Tibial nerve (tissue), 4 donors: ENCODE measurements at regions not wholly inside any gene's neighbourhood (a gene's known extent, or its start where the extent isn't known, plus 50 kb on each side); places are given as distances from the start of the nearest gene placed in this dataset.

Experiments
- DNase-seq, 2 donors: peaks; one replicate each; pipeline ENCODE4 v3.0.0-alpha.2; 2019; ENCODE audit warnings: low spot score in 2 of 2
- H3K27ac ChIP-seq, 4 donors: fragments of 200-600 bp; sonication (generic) in 3 of 4; one replicate each; pipeline ENCODE4 v1.5.1; 2017 to 2019; ENCODE audit warnings: mild to moderate bottlenecking in 1 of 4
- H3K27me3 ChIP-seq, 2 donors: fragments of 200-600 bp; sonication (generic) in 1 of 2; one replicate each; pipeline versions ENCODE4 v1.5.1 to v1.6.0; 2017 to 2019
- H3K36me3 ChIP-seq, 3 donors: fragments of 200-600 bp; sonication (generic); one replicate each; pipeline ENCODE4 v1.5.1; 2018 to 2019
- H3K4me1 ChIP-seq, 4 donors: fragments of 200-600 bp; sonication (generic) in 3 of 4; one replicate each; pipeline ENCODE4 v1.5.1; 2017 to 2019
- H3K4me3 ChIP-seq, 4 donors: fragments of 200-600 bp; sonication (generic) in 3 of 4; one replicate each; pipeline ENCODE4 v1.5.1; 2017 to 2019; ENCODE audit warnings: mild to moderate bottlenecking in 1 of 4, moderate library complexity in 1 of 4
- H3K9me3 ChIP-seq, 4 donors: fragments of 200-600 bp; sonication (generic) in 3 of 4; one replicate each; pipeline ENCODE4 v1.5.1; 2017 to 2019
- EP300 ChIP-seq, 2 donors: sonication (generic); formaldehyde crosslinking; IDR thresholded peaks; one replicate each; pipeline ENCODE4 v1.6.1; 2017; ENCODE audit warnings: antibody characterized with exemption in 2 of 2, mild to moderate bottlenecking in 1 of 2
- POLR2A ChIP-seq, 2 donors: fragments of 450-650 bp; IDR thresholded peaks; one replicate each; pipeline ENCODE4 v1.6.1; 2017; ENCODE audit warnings: antibody characterized with exemption in 2 of 2, mild to moderate bottlenecking in 2 of 2, moderate library complexity in 2 of 2
- WGBS, 2 donors: methylation state at CpG; one replicate each; pipeline ENCODE4 v1.1.5; 2018; 5-methylcytosine and 5-hydroxymethylcytosine counted together
- TF ChIP-seq, protein P1 (sequence below), 5 experiments: fragments of 200-600 bp in 3 of 5; fragments of 450-650 bp in 2 of 5; sonication (generic) in 3 of 5; IDR thresholded peaks; one replicate each; pipeline ENCODE4 v1.5.1; 2016 to 2019; ENCODE audit warnings: antibody characterized with exemption in 5 of 5, mild to moderate bottlenecking in 3 of 5, moderate library complexity in 2 of 5

DNA sequence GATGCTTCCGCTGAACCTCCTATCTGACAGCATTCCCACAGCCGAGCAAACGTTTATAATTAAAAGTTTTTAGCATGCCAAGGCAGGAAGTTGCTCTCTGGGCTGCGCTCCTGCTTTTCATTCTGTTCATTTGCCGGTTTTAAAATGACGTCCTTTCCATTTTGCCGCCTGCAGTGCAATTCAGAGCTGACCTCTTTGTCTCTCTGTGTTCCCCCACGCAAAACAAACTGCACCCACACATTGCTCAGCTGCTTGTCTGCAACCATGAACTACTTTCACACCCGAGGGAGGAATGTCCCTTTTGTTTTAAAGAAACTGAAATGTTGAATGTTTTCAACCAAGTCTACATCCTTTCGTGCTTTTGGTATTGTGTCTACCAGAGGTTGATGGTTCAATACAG lies 416.5 kb downstream of the EFNB2 start:
- no peak for DNase-seq
- Histone ChIP-seq H3K36me3 (no peaks in the 10 kb centered on the region), H3K4me1 (no peaks in the 10 kb centered on the region), H3K27ac (no peak overlapping the region), H3K9me3 (no peaks in the 10 kb centered on the region), H3K4me3 (no peak overlapping the region), H3K27me3 (no peaks in the 10 kb centered on the region)
- 24 to 33% methylated on average over 10 of the region's 10 CpGs for WGBS, 2 donors
- TF ChIP-seq, protein P1, sequence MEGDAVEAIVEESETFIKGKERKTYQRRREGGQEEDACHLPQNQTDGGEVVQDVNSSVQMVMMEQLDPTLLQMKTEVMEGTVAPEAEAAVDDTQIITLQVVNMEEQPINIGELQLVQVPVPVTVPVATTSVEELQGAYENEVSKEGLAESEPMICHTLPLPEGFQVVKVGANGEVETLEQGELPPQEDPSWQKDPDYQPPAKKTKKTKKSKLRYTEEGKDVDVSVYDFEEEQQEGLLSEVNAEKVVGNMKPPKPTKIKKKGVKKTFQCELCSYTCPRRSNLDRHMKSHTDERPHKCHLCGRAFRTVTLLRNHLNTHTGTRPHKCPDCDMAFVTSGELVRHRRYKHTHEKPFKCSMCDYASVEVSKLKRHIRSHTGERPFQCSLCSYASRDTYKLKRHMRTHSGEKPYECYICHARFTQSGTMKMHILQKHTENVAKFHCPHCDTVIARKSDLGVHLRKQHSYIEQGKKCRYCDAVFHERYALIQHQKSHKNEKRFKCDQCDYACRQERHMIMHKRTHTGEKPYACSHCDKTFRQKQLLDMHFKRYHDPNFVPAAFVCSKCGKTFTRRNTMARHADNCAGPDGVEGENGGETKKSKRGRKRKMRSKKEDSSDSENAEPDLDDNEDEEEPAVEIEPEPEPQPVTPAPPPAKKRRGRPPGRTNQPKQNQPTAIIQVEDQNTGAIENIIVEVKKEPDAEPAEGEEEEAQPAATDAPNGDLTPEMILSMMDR (IDR thresholded peaks at IDR 0.05): no peak
- no peak for TF ChIP-seq POLR2A (IDR thresholded peaks at IDR 0.05)
- no peak for TF ChIP-seq EP300 (IDR thresholded peaks at IDR 0.05)

DNA sequence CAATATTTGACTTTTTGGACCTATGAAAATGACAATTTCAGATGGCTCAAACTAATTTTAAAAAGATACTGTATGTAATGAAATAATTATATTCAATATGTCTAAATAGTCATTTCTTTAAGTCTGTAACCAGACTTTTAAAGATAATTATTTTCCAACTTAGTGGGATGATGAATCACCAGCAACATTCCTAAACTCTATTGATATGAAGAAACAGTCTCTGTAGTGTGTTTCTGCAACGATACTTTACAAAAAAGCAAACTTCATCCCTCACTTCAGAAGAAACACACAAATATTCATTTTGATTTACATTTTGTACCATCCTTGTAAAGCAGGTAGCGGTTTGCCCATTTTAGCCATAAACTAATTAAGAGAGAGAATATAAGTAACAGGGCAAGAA lies 417.4 kb downstream of the EFNB2 start:
- Histone ChIP-seq H3K9me3 (no peaks in the 10 kb centered on the region), H3K27ac (no peak overlapping the region), H3K4me1 (no peaks in the 10 kb centered on the region), H3K27me3 (no peaks in the 10 kb centered on the region), H3K36me3 (no peaks in the 10 kb centered on the region), H3K4me3 (no peak overlapping the region)
- TF ChIP-seq EP300 (IDR thresholded peaks at IDR 0.05) (no peak), POLR2A (IDR thresholded peaks at IDR 0.05) (no peak)
- TF ChIP-seq, protein P1 (IDR thresholded peaks at IDR 0.05): no peak
- no peak for DNase-seq
- 70% methylated on average over 2 of the region's 2 CpGs for WGBS, 2 donors

DNA sequence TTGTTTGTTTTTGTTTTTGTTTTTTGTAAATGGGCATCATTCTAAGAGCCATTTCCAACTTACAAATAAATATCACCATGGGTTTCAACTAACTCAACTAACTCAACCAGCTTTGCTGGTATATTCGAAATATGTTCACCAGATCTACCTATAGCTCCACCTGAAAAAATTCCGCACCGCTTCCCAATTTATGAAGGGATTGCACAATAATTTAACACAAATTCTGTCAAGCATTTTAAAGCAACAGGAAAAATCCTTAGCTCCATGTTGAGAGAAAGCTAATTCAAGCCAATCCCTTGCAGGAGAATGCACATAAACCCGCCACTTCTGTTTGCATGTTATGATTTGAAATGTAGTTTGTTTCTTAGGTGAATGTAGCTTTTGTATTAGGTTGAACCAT lies 417.8 kb downstream of the EFNB2 start:
- Histone ChIP-seq H3K36me3 (no peaks in the 10 kb centered on the region), H3K27ac (no peak overlapping the region), H3K27me3 (no peaks in the 10 kb centered on the region), H3K9me3 (no peaks in the 10 kb centered on the region), H3K4me3 (no peak overlapping the region), H3K4me1 (no peaks in the 10 kb centered on the region)
- DNase-seq: no peak
- 96 to 97% methylated on average over 4 of the region's 4 CpGs for WGBS, 2 donors
- TF ChIP-seq, protein P1 (IDR thresholded peaks at IDR 0.05): no peak
- TF ChIP-seq POLR2A (IDR thresholded peaks at IDR 0.05) (no peak), EP300 (IDR thresholded peaks at IDR 0.05) (no peak)

DNA sequence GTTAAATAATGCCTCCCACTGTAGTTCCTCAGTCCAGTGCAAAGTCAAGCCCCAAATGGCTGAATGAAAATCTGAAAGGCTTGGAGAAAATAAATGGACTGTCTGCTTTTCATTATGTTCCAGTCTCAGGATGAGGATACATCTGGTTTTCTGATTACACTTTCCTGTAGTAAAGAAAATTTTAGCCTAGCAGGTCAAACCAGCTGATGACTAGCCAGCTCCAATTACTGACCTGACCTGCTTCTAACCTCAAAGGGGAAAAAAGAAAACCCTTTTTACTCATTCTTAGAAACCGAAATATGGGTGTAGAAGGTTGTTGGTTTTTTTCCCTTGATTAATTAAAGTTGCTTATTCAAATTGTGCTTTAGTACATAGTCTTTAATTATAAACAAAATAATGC lies 418.4 kb downstream of the EFNB2 start:
- TF ChIP-seq EP300 (IDR thresholded peaks at IDR 0.05): no peak
- TF ChIP-seq POLR2A (IDR thresholded peaks at IDR 0.05): no peak
- TF ChIP-seq, protein P1 (IDR thresholded peaks at IDR 0.05): no peak
- no peak overlapping the region for H3K27ac ChIP-seq
- no peak for DNase-seq
- H3K27me3 ChIP-seq: no peaks in the 10 kb centered on the region
- no peaks in the 10 kb centered on the region for H3K9me3 ChIP-seq
- WGBS, 2 donors: 51 to 61% methylated on average over 1 of the region's 1 CpG
- H3K36me3 ChIP-seq: no peaks in the 10 kb centered on the region
- no peaks in the 10 kb centered on the region for H3K4me1 ChIP-seq
- H3K4me3 ChIP-seq: no peak overlapping the region

DNA sequence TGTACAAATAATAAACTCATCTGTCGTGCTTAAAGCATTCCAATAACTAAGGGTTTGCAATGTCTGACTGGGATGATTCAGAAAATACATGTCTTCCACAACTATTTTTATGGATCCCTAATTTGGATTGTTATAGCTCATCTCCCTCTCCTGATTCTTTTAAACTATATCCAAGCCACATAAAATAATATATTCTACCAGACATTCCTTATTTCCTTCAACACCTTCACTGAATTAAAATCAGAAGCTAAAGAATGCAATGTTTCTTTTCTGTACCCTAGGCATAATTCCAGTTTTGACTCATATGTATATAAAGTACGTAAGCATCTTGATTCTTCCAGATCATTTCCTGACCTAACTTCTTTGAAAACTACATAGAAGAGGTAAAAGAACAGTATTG lies 420.4 kb downstream of the EFNB2 start:
- WGBS, 2 donors: 91 to 93% methylated on average over 2 of the region's 2 CpGs
- no peak overlapping the region for H3K27ac ChIP-seq
- no peak for DNase-seq

More for the DNA sequence above, 420.4 kb downstream of the EFNB2 start:
- TF ChIP-seq, protein P1 (IDR thresholded peaks at IDR 0.05): no peak
- Histone ChIP-seq H3K27me3 (no peaks in the 10 kb centered on the region), H3K4me1 (no peaks in the 10 kb centered on the region), H3K4me3 (no peak overlapping the region), H3K36me3 (no peaks in the 10 kb centered on the region), H3K9me3 (no peaks in the 10 kb centered on the region)
